MCF 10A (cell line): ENCODE measurements at regions not wholly inside any gene's neighbourhood (a gene's known extent, or its start where the extent isn't known, plus 50 kb on each side); places are given as distances from the start of the nearest gene placed in this dataset.

ENCODE experiments used
- BruUV-seq: library from RNA; stranded (reverse); fragments of 400-500 nt; replicated peaks from 2 replicates; lab custom pipeline; 2021; lab: Mats Ljungman, UMichigan
- CTCF ChIA-PET: fragments of 300-600 bp; sonication (Branson Sonifier 250); formaldehyde crosslinking; extraction: SDS; loops from one replicate; lab custom pipeline; 2021; ENCODE audit warnings: antibody characterized with exemption, inconsistent platforms; lab: Yijun Ruan, JAX
- POLR2A ChIA-PET: fragments of 300-600, 350-650 bp; sonication (Branson Sonifier 250); formaldehyde crosslinking; extraction: SDS; loops from one replicate; lab custom pipeline; 2020; ENCODE audit warnings: antibody characterized with exemption, inconsistent platforms; lab: Yijun Ruan, JAX
- DNase-seq: peaks from one replicate; pipeline ENCODE4 v3.0.0-alpha.2; 2018; ENCODE audit not compliant: unreplicated experiment
- H3K27ac Mint-ChIP-seq: one replicate; pipeline ENCODE4 v1.8.0; 2022; ENCODE audit warnings: mild to moderate bottlenecking, low read depth, mixed read lengths; ENCODE audit not compliant: unreplicated experiment
- H3K27me3 Mint-ChIP-seq: one replicate; pipeline ENCODE4 v1.8.0; 2022; ENCODE audit warnings: mixed read lengths; ENCODE audit not compliant: insufficient read depth, unreplicated experiment
- H3K36me3 Mint-ChIP-seq: one replicate; pipeline ENCODE4 v1.8.0; 2022; ENCODE audit warnings: mild to moderate bottlenecking, moderate library complexity, mixed read lengths; ENCODE audit not compliant: insufficient read depth, unreplicated experiment
- H3K4me1 Mint-ChIP-seq: one replicate; pipeline ENCODE4 v1.8.0; 2022; ENCODE audit warnings: mixed read lengths; ENCODE audit not compliant: insufficient read depth, unreplicated experiment
- H3K4me3 Mint-ChIP-seq: one replicate; pipeline ENCODE4 v1.8.0; 2022; ENCODE audit warnings: mild to moderate bottlenecking, moderate library complexity, mixed read lengths; ENCODE audit not compliant: unreplicated experiment
- H3K9me3 Mint-ChIP-seq: one replicate; pipeline ENCODE4 v1.8.0; 2022; ENCODE audit warnings: mixed read lengths; ENCODE audit not compliant: unreplicated experiment
- intact Hi-C: fragments of 100-400 bp; cut with micrococcal nuclease; formaldehyde crosslinking; loops from 2 replicates; pipeline ENCODE4 v1.14.1; 2022
- TF ChIP-seq, protein P1 (sequence below): fragments of 200-600 bp; IDR thresholded peaks from one replicate; pipeline ENCODE4 v1.8.0; 2022; ENCODE audit warnings: antibody characterized with exemption, mild to moderate bottlenecking; ENCODE audit not compliant: unreplicated experiment

DNA sequence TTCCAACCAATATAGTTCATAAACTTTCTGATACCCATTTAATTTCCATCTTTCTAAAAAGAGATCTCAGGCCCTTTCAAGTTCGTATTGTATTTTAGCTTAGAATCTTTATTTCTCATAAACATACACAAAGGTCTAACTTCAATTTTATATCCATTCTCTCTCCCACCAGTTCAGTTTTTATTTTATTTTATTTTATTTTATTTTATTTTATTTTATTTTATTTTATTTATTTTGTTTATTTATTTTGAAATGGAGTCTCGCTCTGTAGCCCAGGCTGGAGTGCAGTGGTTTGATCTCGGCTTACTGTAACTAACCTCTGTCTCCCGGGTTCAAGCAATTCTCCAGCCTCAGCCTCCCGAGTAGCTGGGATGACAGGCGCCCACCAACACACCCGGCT lies 552.8 kb downstream of the SLITRK5 start:
- Mint-ChIP-seq H3K9me3 (peaks cover 7% of the 10 kb centered on the region), H3K27ac (no peak overlapping the region), H3K36me3 (no peaks in the 10 kb centered on the region), H3K4me1 (no peaks in the 10 kb centered on the region), H3K4me3 (no peak overlapping the region), H3K27me3 (no peaks in the 10 kb centered on the region)
- DNase-seq = no peak
- BruUV-seq = no TSS peak
- CTCF ChIA-PET = interaction anchor here (0.7 to 1.2 kb wide), 2 partner anchors 78 to 392 kb away, joined by 3 read pairs; no protein-coding TSS in a partner anchor
- intact Hi-C loops = no loop called here
- TF ChIP-seq, protein P1, sequence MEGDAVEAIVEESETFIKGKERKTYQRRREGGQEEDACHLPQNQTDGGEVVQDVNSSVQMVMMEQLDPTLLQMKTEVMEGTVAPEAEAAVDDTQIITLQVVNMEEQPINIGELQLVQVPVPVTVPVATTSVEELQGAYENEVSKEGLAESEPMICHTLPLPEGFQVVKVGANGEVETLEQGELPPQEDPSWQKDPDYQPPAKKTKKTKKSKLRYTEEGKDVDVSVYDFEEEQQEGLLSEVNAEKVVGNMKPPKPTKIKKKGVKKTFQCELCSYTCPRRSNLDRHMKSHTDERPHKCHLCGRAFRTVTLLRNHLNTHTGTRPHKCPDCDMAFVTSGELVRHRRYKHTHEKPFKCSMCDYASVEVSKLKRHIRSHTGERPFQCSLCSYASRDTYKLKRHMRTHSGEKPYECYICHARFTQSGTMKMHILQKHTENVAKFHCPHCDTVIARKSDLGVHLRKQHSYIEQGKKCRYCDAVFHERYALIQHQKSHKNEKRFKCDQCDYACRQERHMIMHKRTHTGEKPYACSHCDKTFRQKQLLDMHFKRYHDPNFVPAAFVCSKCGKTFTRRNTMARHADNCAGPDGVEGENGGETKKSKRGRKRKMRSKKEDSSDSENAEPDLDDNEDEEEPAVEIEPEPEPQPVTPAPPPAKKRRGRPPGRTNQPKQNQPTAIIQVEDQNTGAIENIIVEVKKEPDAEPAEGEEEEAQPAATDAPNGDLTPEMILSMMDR = no peak
- POLR2A ChIA-PET = no interaction called here

GRCh38 chr13:88235441-88235840 lies 564.3 kb downstream of the SLITRK5 start:
- no peaks in the 10 kb centered on the region for H3K27me3 Mint-ChIP-seq
- CTCF ChIA-PET = no interaction called here

GRCh38 chr13:88246239-88246638 lies 575.1 kb downstream of the SLITRK5 start:
- ChIA-PET CTCF (no interaction called here), POLR2A (no interaction called here)
- BruUV-seq = no TSS peak
- intact Hi-C loops = no loop called here
- H3K36me3 Mint-ChIP-seq = no peaks in the 10 kb centered on the region
- H3K4me3 Mint-ChIP-seq = no peak overlapping the region
- peak; percentile 6 for DNase-seq
- TF ChIP-seq, protein P1 = no peak
- no peaks in the 10 kb centered on the region for H3K27me3 Mint-ChIP-seq
- no peaks in the 10 kb centered on the region for H3K9me3 Mint-ChIP-seq
- H3K4me1 Mint-ChIP-seq = no peaks in the 10 kb centered on the region
- no peak overlapping the region for H3K27ac Mint-ChIP-seq

More at GRCh38 chr13:88235441-88235840, 564.3 kb downstream of the SLITRK5 start:
- POLR2A ChIA-PET = no interaction called here
- Mint-ChIP-seq H3K27ac (no peak overlapping the region), H3K36me3 (no peaks in the 10 kb centered on the region), H3K4me3 (no peak overlapping the region), H3K4me1 (no peaks in the 10 kb centered on the region), H3K9me3 (no peaks in the 10 kb centered on the region)
- TF ChIP-seq, protein P1 = no peak
- no peak for DNase-seq
- BruUV-seq = no TSS peak
- intact Hi-C loops = no loop called here

DNA sequence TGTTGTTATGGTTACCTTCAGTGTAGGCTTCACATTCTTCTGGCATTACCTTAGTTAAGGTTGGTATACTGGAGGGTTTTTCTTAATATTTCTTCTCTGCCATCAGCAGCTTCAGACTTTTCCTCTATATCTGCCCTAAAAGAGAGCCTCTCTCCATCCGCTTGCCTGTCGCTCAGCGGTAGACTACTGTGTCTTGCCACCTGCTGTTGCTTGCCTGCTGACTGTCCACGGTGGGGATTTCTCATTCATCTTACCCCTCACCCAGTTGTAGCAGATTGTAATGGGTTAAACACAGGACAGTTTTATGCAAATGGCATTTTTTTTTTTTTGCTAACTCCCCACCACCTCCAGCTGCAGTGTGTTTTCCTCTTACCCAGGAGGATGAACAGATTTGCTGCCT lies 577.2 kb downstream of the SLITRK5 start:
- DNase-seq = no peak
- TF ChIP-seq, protein P1 = no peak
- intact Hi-C loops = no loop called here
- H3K9me3 Mint-ChIP-seq = no peaks in the 10 kb centered on the region
- H3K27me3 Mint-ChIP-seq = no peaks in the 10 kb centered on the region
- no peaks in the 10 kb centered on the region for H3K36me3 Mint-ChIP-seq
- CTCF ChIA-PET = no interaction called here
- POLR2A ChIA-PET = no interaction called here
- H3K4me3 Mint-ChIP-seq = no peak overlapping the region
- BruUV-seq = no TSS peak
- H3K4me1 Mint-ChIP-seq = no peaks in the 10 kb centered on the region
- H3K27ac Mint-ChIP-seq = no peak overlapping the region
